B cell (primary cell): ENCODE measurements at regions not wholly inside any gene's neighbourhood (a gene's known extent, or its start where the extent isn't known, plus 50 kb on each side); places are given as distances from the start of the nearest gene placed in this dataset.

Experiments used
- ATAC-seq: fragments of 200-7000 bp; cut with Tn5 transposase; one replicate; pipeline ENCODE4 v1.10.0; 2021; ENCODE audit warnings: low read depth, mild to moderate bottlenecking, moderate number of reproducible peaks, moderate library complexity
- CTCF ChIA-PET: fragments of 350-600 bp; sonication (Branson Sonifier 250); formaldehyde crosslinking; loops from one replicate; lab custom pipeline; 2021; ENCODE audit warnings: antibody characterized with exemption, inconsistent platforms; lab: Charles Lee
- POLR2A ChIA-PET: fragments of 350-600 bp; sonication (Branson Sonifier 250); formaldehyde crosslinking; loops from one replicate; lab custom pipeline; 2021; ENCODE audit warnings: antibody characterized with exemption; lab: Charles Lee
- DNase-seq: peaks from one replicate; pipeline ENCODE4 v3.0.0; 2013
- H2AFZ ChIP-seq: 2 replicates; pipeline ENCODE4 v1.6.1; 2012; ENCODE audit warnings: mild to moderate bottlenecking, low read depth, low read length; ENCODE audit not compliant: insufficient read depth, poor library complexity, severe bottlenecking
- H3K27ac ChIP-seq, 2 donors: 1 replicate in 1 of 2; 2 replicates in 1 of 2; pipeline ENCODE4 v1.5.1; 2012 to 2013; ENCODE audit warnings: low read length in 2 of 2, mild to moderate bottlenecking in 2 of 2, moderate library complexity in 1 of 2
- H3K27me3 ChIP-seq, 4 experiments: fragments of 200-600 bp in 1 of 4; sonication (generic) in 1 of 4; replicated peaks in 1 of 4; 1 replicate in 2 of 4; 2 replicates in 2 of 4; pipeline versions ENCODE4 v1.6.1 to v1.7.0; 2013 to 2016; ENCODE audit warnings: low read length in 3 of 4, mild to moderate bottlenecking in 2 of 4, mixed read lengths in 1 of 4, moderate library complexity in 1 of 4; ENCODE audit not compliant: insufficient read depth in 4 of 4, control insufficient read depth in 3 of 4; ENCODE audit errors: control extremely low read depth in 1 of 4
- H3K36me3 ChIP-seq, 2 experiments: replicated peaks in 1 of 2; 1 replicate in 1 of 2; 2 replicates in 1 of 2; pipeline versions ENCODE4 v1.6.1 to v1.7.1; 2013; ENCODE audit warnings: low read length in 1 of 2; ENCODE audit not compliant: insufficient read depth in 2 of 2, control insufficient read depth in 1 of 2; ENCODE audit errors: control extremely low read depth in 1 of 2, extremely low read depth in 1 of 2
- H3K4me1 ChIP-seq, 2 donors: fragments of 200-600 bp in 1 of 2; sonication (generic) in 1 of 2; 1 replicate in 1 of 2; 2 replicates in 1 of 2; pipeline versions ENCODE4 v1.5.1 to v1.6.1; 2013 to 2017; ENCODE audit warnings: low read length in 2 of 2; ENCODE audit not compliant: control insufficient read depth in 2 of 2, insufficient read depth in 2 of 2
- H3K4me2 ChIP-seq: replicated peaks from 2 replicates; pipeline ENCODE3; 2012; ENCODE audit warnings: mild to moderate bottlenecking, low read depth, low read length; ENCODE audit not compliant: poor library complexity, severe bottlenecking
- H3K4me3 ChIP-seq, 5 experiments: fragments of 200-600 bp in 1 of 5; sonication (generic) in 1 of 5; 1 replicate in 3 of 5; 2 replicates in 2 of 5; pipeline versions ENCODE4 v1.5.1 to v1.7.0; 2011 to 2016; ENCODE audit warnings: low read length in 4 of 5, mild to moderate bottlenecking in 4 of 5, low read depth in 2 of 5, control low read depth in 1 of 5, moderate library complexity in 1 of 5; ENCODE audit not compliant: insufficient read depth in 1 of 5; ENCODE audit errors: control extremely low read depth in 1 of 5, extremely low read depth in 1 of 5
- H3K79me2 ChIP-seq: fragments of 200-600 bp; sonication (generic); one replicate; pipeline ENCODE4 v1.6.0; 2016; ENCODE audit warnings: low read length; ENCODE audit not compliant: control insufficient read depth, insufficient read depth
- H3K9ac ChIP-seq: fragments of 200-600 bp; sonication (generic); 2 replicates; pipeline ENCODE4 v1.6.1; 2017; ENCODE audit warnings: mild to moderate bottlenecking, low read length, moderate library complexity
- H3K9me3 ChIP-seq, 3 donors: one replicate each; pipeline versions ENCODE4 v1.6.1 to v1.7.1; 2013; ENCODE audit warnings: low read length in 2 of 3; ENCODE audit not compliant: control insufficient read depth in 2 of 3, insufficient read depth in 1 of 3; ENCODE audit errors: control extremely low read depth in 1 of 3
- H4K20me1 ChIP-seq: 2 replicates; pipeline ENCODE4 v1.6.0; 2012; ENCODE audit warnings: mild to moderate bottlenecking, low read length; ENCODE audit not compliant: insufficient read depth, control insufficient read depth, poor library complexity, severe bottlenecking
- H3K27ac Mint-ChIP-seq: one replicate; pipeline ENCODE4 v1.8.0; 2021; ENCODE audit warnings: mixed read lengths
- H3K27me3 Mint-ChIP-seq: one replicate; pipeline ENCODE4 v1.8.0; 2021; ENCODE audit warnings: mixed read lengths
- H3K4me1 Mint-ChIP-seq: one replicate; pipeline ENCODE4 v1.8.0; 2021; ENCODE audit warnings: mixed read lengths
- H3K4me3 Mint-ChIP-seq: one replicate; pipeline ENCODE4 v1.8.0; 2021; ENCODE audit warnings: mixed read lengths
- H3K9me3 Mint-ChIP-seq: one replicate; pipeline ENCODE4 v1.8.0; 2022; ENCODE audit warnings: mixed read lengths; ENCODE audit not compliant: insufficient read depth
- EZH2 ChIP-seq: IDR thresholded peaks from 2 replicates; pipeline ENCODE4 v1.6.1; 2012; ENCODE audit warnings: borderline replicate concordance, low read depth, mild to moderate bottlenecking, moderate library complexity, low read length; ENCODE audit not compliant: insufficient read depth, poor library complexity, severe bottlenecking
- WGBS: methylation state at CpG from one replicate; pipeline ENCODE4 v1.1.5; 2013; ENCODE audit warnings: missing lambda C conversion rate; ENCODE audit not compliant: insufficient coverage; 5-methylcytosine and 5-hydroxymethylcytosine counted together
- intact Hi-C: fragments of 100-400 bp; cut with micrococcal nuclease; formaldehyde crosslinking; loops from one replicate; pipeline ENCODE4 v1.10.0; 2022
- TF ChIP-seq, protein P1 (sequence below): fragments of 200-600 bp; IDR thresholded peaks from one replicate; pipeline ENCODE4 v1.8.0; 2022; ENCODE audit warnings: antibody characterized with exemption, mild to moderate bottlenecking

DNA sequence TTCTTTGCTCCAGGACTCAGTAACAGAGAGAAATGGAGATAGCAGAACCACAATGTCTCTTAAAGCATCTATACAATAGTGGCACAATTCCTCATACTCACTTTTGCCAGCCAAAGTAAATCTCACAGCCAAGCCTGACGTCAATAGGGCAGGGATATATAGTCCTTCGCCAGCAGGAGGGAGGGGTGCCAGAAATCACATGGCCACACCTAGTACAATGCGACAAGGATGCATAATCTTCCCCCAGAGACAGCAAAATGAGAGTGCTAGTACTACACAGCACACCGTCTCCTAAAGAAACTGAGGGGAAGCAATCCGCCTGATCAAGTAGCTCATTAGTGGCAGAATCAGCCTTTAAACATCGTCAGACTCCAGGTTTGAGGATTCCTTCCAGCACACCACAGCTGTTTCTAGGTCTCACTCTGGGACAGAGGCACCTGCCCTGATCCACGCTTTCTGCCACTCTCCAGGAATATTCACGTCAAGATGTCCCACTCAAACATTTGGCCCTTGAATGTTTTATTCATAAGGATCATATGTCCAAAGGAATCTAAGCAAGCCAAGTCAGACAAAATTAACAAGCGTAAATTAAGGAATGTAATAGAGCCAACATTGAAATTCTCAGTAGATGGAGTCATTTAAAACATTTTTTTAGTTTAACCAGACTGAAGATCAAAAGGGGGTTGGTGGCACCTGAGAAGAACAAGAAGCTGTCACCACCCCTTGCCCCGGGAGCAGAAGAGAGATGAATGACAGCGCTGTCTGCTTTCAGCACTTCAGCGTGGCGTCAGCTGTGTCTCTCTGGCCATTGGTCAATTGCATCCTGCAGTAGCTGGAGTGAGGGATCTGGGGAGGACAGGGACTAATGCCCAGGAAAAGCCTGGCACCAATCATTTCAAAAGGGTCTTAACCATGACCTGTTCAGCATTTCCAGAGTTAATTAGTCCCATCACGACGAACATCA is 63.5 kb upstream of the SERP2 start:
- Histone ChIP-seq H3K4me1 (no peaks in the 10 kb centered on the region), H3K9me3 (no peaks in the 10 kb centered on the region), H3K4me3 (no peak overlapping the region), H3K79me2 (no peaks in the 10 kb centered on the region), H3K27ac (no peak overlapping the region), H3K4me2 (no peak overlapping the region), H2AFZ (no peak overlapping the region), H3K36me3 (no peaks in the 10 kb centered on the region), H3K27me3 (no peaks in the 10 kb centered on the region), H4K20me1 (no peaks in the 10 kb centered on the region), H3K9ac (no peak overlapping the region)
- Mint-ChIP-seq H3K4me3 (no peak overlapping the region), H3K27ac (no peak overlapping the region), H3K9me3 (no peaks in the 10 kb centered on the region), H3K4me1 (peaks cover 8% of the 10 kb centered on the region), H3K27me3 (peaks cover 6% of the 10 kb centered on the region)
- 95% methylated on average over 11 of the region's 15 CpGs for WGBS
- ChIA-PET POLR2A (no interaction called here), CTCF (no interaction called here)
- TF ChIP-seq, protein P1, sequence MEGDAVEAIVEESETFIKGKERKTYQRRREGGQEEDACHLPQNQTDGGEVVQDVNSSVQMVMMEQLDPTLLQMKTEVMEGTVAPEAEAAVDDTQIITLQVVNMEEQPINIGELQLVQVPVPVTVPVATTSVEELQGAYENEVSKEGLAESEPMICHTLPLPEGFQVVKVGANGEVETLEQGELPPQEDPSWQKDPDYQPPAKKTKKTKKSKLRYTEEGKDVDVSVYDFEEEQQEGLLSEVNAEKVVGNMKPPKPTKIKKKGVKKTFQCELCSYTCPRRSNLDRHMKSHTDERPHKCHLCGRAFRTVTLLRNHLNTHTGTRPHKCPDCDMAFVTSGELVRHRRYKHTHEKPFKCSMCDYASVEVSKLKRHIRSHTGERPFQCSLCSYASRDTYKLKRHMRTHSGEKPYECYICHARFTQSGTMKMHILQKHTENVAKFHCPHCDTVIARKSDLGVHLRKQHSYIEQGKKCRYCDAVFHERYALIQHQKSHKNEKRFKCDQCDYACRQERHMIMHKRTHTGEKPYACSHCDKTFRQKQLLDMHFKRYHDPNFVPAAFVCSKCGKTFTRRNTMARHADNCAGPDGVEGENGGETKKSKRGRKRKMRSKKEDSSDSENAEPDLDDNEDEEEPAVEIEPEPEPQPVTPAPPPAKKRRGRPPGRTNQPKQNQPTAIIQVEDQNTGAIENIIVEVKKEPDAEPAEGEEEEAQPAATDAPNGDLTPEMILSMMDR = no peak
- intact Hi-C loops = no loop called here
- ATAC-seq = no peak
- DNase-seq = no peak

DNA sequence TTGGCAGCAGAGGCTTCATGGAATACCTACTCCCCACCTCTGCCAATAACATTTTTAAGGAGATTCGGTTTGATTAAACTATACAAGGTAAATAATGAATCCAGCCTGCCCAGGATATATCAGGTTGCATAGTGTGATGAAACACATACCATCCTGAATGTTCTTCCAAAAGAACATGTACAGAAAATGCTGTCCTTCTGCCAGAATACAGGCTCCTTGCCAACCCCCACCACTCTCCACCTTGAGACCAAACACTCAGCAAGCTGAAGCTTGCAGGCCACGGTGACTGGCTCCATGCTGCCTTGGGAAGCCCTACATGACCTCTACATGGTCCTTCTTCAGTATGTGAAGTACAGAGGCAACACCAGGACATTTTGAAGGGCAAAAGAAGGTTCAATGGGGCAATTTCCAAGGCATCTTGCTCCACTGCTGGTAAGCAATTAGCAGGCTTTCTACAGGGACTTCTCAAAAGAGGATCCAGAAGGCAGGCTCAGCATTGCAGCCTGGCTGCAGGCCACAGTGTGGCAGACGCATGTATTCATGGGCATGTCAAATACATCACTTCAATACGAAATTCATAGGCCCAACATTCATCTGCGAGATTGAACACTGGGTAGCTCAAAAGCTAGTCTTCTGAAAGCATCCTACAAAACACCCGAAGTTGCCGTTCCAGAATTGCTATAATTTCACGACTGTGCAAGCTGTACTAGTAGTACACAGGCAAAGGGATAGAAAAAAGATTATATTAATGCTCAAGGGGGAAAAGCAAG is 62.4 kb upstream of the SERP2 start:
- Histone ChIP-seq H4K20me1 (no peaks in the 10 kb centered on the region), H3K9ac (no peak overlapping the region), H3K4me3 (no peak overlapping the region), H3K79me2 (no peaks in the 10 kb centered on the region), H3K27ac (no peak overlapping the region), H2AFZ (no peak overlapping the region), H3K27me3 (no peaks in the 10 kb centered on the region), H3K4me2 (no peak overlapping the region), H3K36me3 (no peaks in the 10 kb centered on the region), H3K4me1 (no peaks in the 10 kb centered on the region), H3K9me3 (no peaks in the 10 kb centered on the region)
- Mint-ChIP-seq H3K4me1 (peaks cover 8% of the 10 kb centered on the region), H3K27me3 (peaks cover 9% of the 10 kb centered on the region), H3K27ac (no peak overlapping the region), H3K9me3 (no peaks in the 10 kb centered on the region), H3K4me3 (no peak overlapping the region)
- 70% methylated on average over 4 of the region's 8 CpGs for WGBS
- ATAC-seq (no peak), DNase-seq (no peak)
- intact Hi-C loops = no loop called here
- TF ChIP-seq, protein P1 = no peak
- TF ChIP-seq EZH2 = no peak
- POLR2A ChIA-PET = no interaction called here
- CTCF ChIA-PET = no interaction called here
